OCI-LY7 (cell line): ENCODE measurements at regions not wholly inside any gene's neighbourhood (a gene's known extent, or its start where the extent isn't known, plus 50 kb on each side); places are given as distances from the start of the nearest gene placed in this dataset.

ENCODE experiments used
- BruUV-seq: library from RNA; stranded (reverse); fragments of 400-500 nt; replicated peaks from 2 replicates; lab custom pipeline; 2021; lab: Mats Ljungman, UMichigan
- CTCF ChIA-PET: fragments of 300-600 bp; sonication (Branson Sonifier 250); formaldehyde crosslinking; loops from one replicate; lab custom pipeline; 2022; ENCODE audit warnings: antibody characterized with exemption; ENCODE audit not compliant: unreplicated experiment; lab: Charles Lee
- POLR2A ChIA-PET: fragments of 300-600 bp; sonication (Branson Sonifier 250); formaldehyde crosslinking; loops from one replicate; lab custom pipeline; 2022; ENCODE audit warnings: antibody characterized with exemption; lab: Charles Lee
- DNase-seq: peaks from one replicate; pipeline ENCODE4 v3.0.0-alpha.2; 2015; ENCODE audit warnings: low spot score
- H2AFZ ChIP-seq: fragments of 200-600 bp; sonication (generic), shearing (Covaris generic); 2 replicates; pipeline ENCODE4 v1.6.1; 2014; ENCODE audit warnings: mild to moderate bottlenecking, antibody characterized with exemption, low read length, moderate library complexity
- H3K27ac ChIP-seq: fragments of 200-600 bp; sonication (generic); 2 replicates; pipeline ENCODE4 v1.5.1; 2014; ENCODE audit warnings: mixed run types, low read depth, mild to moderate bottlenecking, moderate library complexity, low read length, inconsistent platforms; ENCODE audit not compliant: poor library complexity, severe bottlenecking
- H3K36me3 ChIP-seq: fragments of 200-600 bp; sonication (generic); 2 replicates; pipeline ENCODE4 v1.6.1; 2014; ENCODE audit warnings: mild to moderate bottlenecking, antibody characterized with exemption, low read length, moderate library complexity, mixed read lengths; ENCODE audit not compliant: insufficient read depth
- H3K4me1 ChIP-seq: fragments of 200-600 bp; sonication (generic); 2 replicates; pipeline ENCODE4 v1.5.1; 2014; ENCODE audit warnings: mild to moderate bottlenecking, low read length; ENCODE audit not compliant: insufficient read depth, poor library complexity, severe bottlenecking
- H3K4me2 ChIP-seq: fragments of 200-600 bp; sonication (generic); 2 replicates; pipeline ENCODE4 v1.6.1; 2014; ENCODE audit warnings: mild to moderate bottlenecking, low read length
- H3K4me3 ChIP-seq: fragments of 200-600 bp; sonication (generic); 2 replicates; pipeline ENCODE4 v1.5.1; 2014; ENCODE audit warnings: mild to moderate bottlenecking, low read depth, low read length; ENCODE audit not compliant: poor library complexity, severe bottlenecking
- H3K79me2 ChIP-seq: fragments of 200-600 bp; sonication (generic); 2 replicates; pipeline ENCODE4 v1.6.1; 2016; ENCODE audit warnings: low read depth, mild to moderate bottlenecking, low read length, moderate library complexity, mixed read lengths; ENCODE audit not compliant: insufficient read depth
- H3K9me2 ChIP-seq: fragments of 200-600 bp; sonication (generic); 2 replicates; pipeline ENCODE4 v1.6.1; 2016; ENCODE audit warnings: mild to moderate bottlenecking, low read length, mixed read lengths; ENCODE audit not compliant: insufficient read depth
- H3K9me3 ChIP-seq: fragments of 200-600 bp; sonication (generic); 2 replicates; pipeline ENCODE4 v1.6.1; 2014; ENCODE audit warnings: mild to moderate bottlenecking, mixed run types, low read length, mixed read lengths
- H4K20me1 ChIP-seq: fragments of 200-600 bp; sonication (generic); 2 replicates; pipeline ENCODE4 v1.6.1; 2014; ENCODE audit warnings: mild to moderate bottlenecking, antibody characterized with exemption, low read length, moderate library complexity, mixed read lengths; ENCODE audit not compliant: insufficient read depth
- EZH2phosphoT487 ChIP-seq: fragments of 200-600 bp; sonication (generic); IDR thresholded peaks from 2 replicates; pipeline ENCODE4 v1.6.1; 2018; ENCODE audit warnings: low read depth, borderline replicate concordance, mild to moderate bottlenecking, mixed run types, antibody characterized with exemption, low read length, moderate library complexity, mixed read lengths
- intact Hi-C: fragments of 100-400 bp; cut with micrococcal nuclease; formaldehyde crosslinking; loops from one replicate; pipeline ENCODE4 v1.10.0; 2022; ENCODE audit not compliant: unreplicated experiment
- TF ChIP-seq, protein P1 (sequence below): fragments of 200-600 bp; sonication (generic); conservative IDR thresholded peaks from 2 replicates; pipeline ENCODE4 v1.5.1; 2014; ENCODE audit warnings: mild to moderate bottlenecking, antibody characterized with exemption, low read length, moderate library complexity, mixed read lengths

DNA sequence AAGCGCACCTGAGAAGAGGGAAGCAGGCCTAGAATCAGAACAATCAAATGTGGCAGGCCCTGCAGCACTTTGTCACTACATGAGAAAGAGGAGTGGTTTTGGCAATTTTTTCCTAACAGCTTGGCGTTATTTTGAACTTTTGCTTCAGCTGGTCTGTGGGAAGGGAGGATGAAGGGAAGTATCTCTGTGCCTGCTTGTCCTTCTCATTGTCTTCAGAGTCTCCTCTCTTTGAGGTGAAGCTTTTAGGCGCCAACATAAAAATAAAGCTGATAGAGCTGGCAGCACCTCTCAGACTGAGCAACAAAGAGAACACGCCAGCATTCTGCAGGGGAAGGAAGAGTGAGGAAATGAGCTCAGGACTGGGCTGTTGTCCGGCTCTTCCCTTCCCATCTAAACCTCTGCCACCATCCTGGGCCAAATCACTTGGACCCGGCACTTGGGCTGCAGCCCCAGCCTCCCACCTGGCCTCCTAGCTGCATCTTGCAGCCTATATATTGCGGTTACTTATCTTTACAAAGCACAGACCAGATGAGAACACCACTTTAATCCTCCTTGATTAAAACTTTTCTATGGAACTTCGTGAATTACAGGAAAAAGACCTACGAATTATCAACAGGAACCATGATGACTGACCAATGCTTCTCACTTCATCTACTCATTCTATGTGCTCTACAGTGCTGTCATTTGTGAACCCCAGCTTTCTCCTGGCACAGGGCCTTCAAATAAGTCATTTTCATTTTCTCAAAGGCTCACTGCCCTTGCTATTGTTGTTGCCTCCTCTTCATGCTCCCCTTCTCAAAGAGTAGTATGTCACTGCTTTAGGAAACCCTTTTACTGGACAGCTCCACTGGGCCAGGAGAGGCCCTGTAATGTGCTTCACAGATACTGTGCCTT, 476.4 kb upstream of the HS3ST1 start:
- intact Hi-C loops = no loop called here
- H3K79me2 ChIP-seq = no peaks in the 10 kb centered on the region
- H4K20me1 ChIP-seq = no peaks in the 10 kb centered on the region
- H3K27ac ChIP-seq = no peak overlapping the region
- BruUV-seq = no TSS peak
- TF ChIP-seq, protein P1, sequence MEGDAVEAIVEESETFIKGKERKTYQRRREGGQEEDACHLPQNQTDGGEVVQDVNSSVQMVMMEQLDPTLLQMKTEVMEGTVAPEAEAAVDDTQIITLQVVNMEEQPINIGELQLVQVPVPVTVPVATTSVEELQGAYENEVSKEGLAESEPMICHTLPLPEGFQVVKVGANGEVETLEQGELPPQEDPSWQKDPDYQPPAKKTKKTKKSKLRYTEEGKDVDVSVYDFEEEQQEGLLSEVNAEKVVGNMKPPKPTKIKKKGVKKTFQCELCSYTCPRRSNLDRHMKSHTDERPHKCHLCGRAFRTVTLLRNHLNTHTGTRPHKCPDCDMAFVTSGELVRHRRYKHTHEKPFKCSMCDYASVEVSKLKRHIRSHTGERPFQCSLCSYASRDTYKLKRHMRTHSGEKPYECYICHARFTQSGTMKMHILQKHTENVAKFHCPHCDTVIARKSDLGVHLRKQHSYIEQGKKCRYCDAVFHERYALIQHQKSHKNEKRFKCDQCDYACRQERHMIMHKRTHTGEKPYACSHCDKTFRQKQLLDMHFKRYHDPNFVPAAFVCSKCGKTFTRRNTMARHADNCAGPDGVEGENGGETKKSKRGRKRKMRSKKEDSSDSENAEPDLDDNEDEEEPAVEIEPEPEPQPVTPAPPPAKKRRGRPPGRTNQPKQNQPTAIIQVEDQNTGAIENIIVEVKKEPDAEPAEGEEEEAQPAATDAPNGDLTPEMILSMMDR = no peak
- TF ChIP-seq EZH2phosphoT487 = no peak
- CTCF ChIA-PET = no interaction called here
- H2AFZ ChIP-seq = no peak overlapping the region
- no peaks in the 10 kb centered on the region for H3K4me1 ChIP-seq
- POLR2A ChIA-PET = no interaction called here
- H3K36me3 ChIP-seq = no peaks in the 10 kb centered on the region
- H3K4me2 ChIP-seq = no peak overlapping the region
- no peaks in the 10 kb centered on the region for H3K9me3 ChIP-seq
- DNase-seq = no peak
- H3K9me2 ChIP-seq = no peaks in the 10 kb centered on the region
- no peak overlapping the region for H3K4me3 ChIP-seq

DNA sequence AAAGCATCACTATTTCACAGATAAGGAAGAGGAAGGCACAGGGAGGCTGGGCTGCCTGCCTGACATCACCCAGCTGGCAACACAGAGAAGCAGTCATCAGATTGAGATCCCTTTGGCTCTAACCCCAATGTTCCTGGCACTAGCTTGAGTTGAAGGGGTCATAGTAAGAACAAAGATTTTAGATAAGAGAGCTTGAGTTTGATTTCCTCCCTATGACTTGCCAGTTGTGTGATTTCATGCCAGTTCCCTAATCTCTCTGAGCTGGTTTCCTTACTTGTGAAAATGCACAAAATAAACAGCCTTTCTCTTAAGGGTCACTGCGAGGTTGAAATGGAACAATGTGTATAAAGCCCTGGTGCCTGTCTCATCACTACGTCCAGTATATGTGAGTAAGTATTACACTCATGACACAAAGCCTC, 475.4 kb upstream of the HS3ST1 start:
- H4K20me1 ChIP-seq = no peaks in the 10 kb centered on the region
- H3K9me3 ChIP-seq = no peaks in the 10 kb centered on the region
- H3K36me3 ChIP-seq = no peaks in the 10 kb centered on the region
- no peak overlapping the region for H3K27ac ChIP-seq
- H3K4me3 ChIP-seq = no peak overlapping the region
- BruUV-seq = no TSS peak
- H3K4me1 ChIP-seq = no peaks in the 10 kb centered on the region
- intact Hi-C loops = no loop called here
- POLR2A ChIA-PET = no interaction called here
- H2AFZ ChIP-seq = no peak overlapping the region
- no peak overlapping the region for H3K4me2 ChIP-seq
- CTCF ChIA-PET = no interaction called here
- H3K9me2 ChIP-seq = no peaks in the 10 kb centered on the region
- TF ChIP-seq, protein P1 = no peak
- DNase-seq = no peak
- H3K79me2 ChIP-seq = no peaks in the 10 kb centered on the region

DNA sequence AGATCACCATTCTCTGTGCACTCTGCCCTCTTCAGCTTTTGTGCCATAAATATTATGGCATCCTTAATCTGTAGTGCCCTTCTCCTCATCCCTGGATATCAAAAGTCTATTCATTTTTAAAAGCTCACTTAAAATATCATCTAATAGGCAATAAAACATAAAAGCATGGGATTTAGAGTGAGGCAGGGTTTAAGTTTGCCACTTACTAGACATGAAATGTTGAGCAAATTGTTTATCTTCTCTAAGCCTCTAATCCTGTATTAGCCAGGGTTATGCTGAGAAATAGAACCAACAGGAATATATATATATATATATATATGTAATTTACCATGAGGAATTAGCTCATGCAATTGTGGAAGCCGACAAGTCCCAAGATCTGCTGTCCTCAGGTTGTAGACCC, 472.4 kb upstream of the HS3ST1 start:
- Histone ChIP-seq H3K79me2 (no peaks in the 10 kb centered on the region), H3K9me2 (no peaks in the 10 kb centered on the region), H3K27ac (no peak overlapping the region), H3K4me3 (no peak overlapping the region), H3K4me2 (no peak overlapping the region), H3K9me3 (no peaks in the 10 kb centered on the region), H3K4me1 (no peaks in the 10 kb centered on the region), H3K36me3 (no peaks in the 10 kb centered on the region), H4K20me1 (no peaks in the 10 kb centered on the region), H2AFZ (no peak overlapping the region)
- no TSS peak for BruUV-seq
- POLR2A ChIA-PET = interaction anchor here (0.7 kb wide), 1 partner anchor 511 kb away, joined by 3 read pairs; no protein-coding TSS in a partner anchor
- intact Hi-C loops = no loop called here
- CTCF ChIA-PET = no interaction called here
- TF ChIP-seq, protein P1 = no peak
- no peak for TF ChIP-seq EZH2phosphoT487
- no peak for DNase-seq
